GM12878 (cell line): ENCODE measurements at regions not wholly inside any gene's neighbourhood (a gene's known extent, or its start where the extent isn't known, plus 50 kb on each side); places are given as distances from the start of the nearest gene placed in this dataset.
"Not testable (repeated sequence)": the region's sequence is repeated elsewhere in the genome, so short reads cannot be mapped to it uniquely, and the experiment has no call there.

Experiments used
- ATAC-seq: fragments of 200-7000 bp; cut with Tn5 transposase; 3 replicates; pipeline ENCODE4 v1.9.1; 2020; ENCODE audit warnings: mild to moderate bottlenecking, moderate library complexity
- BruUV-seq: library from RNA; stranded (reverse); fragments of 400-500 nt; replicated peaks from 2 replicates; lab custom pipeline; 2021; lab: Mats Ljungman, UMichigan
- CTCF ChIA-PET: fragments of 300-600 bp; sonication (Branson Sonifier 250); formaldehyde crosslinking; extraction: SDS; loops from one replicate; lab custom pipeline; 2021; ENCODE audit warnings: inconsistent platforms; lab: Yijun Ruan, JAX
- POLR2A ChIA-PET: fragments of 350-600 bp; formaldehyde crosslinking; extraction: SDS; loops from one replicate; lab custom pipeline; 2021; ENCODE audit warnings: inconsistent platforms; lab: Charles Lee
- RAD21 ChIA-PET: fragments of 300-600 bp; sonication (Branson Sonifier 250); formaldehyde crosslinking; loops from one replicate; lab custom pipeline; 2023; ENCODE audit warnings: antibody characterized with exemption; ENCODE audit not compliant: unreplicated experiment; lab: Charles Lee
- SMC1A ChIA-PET: fragments of 300-600 bp; sonication (Branson Sonifier 250); formaldehyde crosslinking; loops from one replicate; lab custom pipeline; 2023; ENCODE audit not compliant: unreplicated experiment, uncharacterized antibody; lab: Charles Lee
- DNase-seq: peaks from one replicate; pipeline ENCODE4 v3.0.0-alpha.2; 2011; ENCODE audit warnings: low read depth, low spot score
- FAIRE-seq: peaks from 3 replicates; lab custom pipeline; 2011; peaks lifted over from hg19 to GRCh38; lab: Jason Lieb, UNC
- H2AFZ ChIP-seq: 2 replicates; pipeline ENCODE4 v1.6.0; 2011; ENCODE audit warnings: low read depth, low read length, control low read depth; ENCODE audit not compliant: control insufficient read depth
- H3K27ac ChIP-seq: 2 replicates; pipeline ENCODE4 v1.5.1; 2011; ENCODE audit warnings: control low read depth; ENCODE audit not compliant: control insufficient read depth, insufficient read depth
- H3K27me3 ChIP-seq, 2 experiments: replicated peaks in 1 of 2; 2 replicates each; pipeline versions ENCODE4 v1.6.0 to v1.6.1; 2011; ENCODE audit warnings: low read length in 1 of 2; ENCODE audit not compliant: control insufficient read depth in 2 of 2, insufficient read depth in 2 of 2
- H3K36me3 ChIP-seq, 2 experiments: 2 replicates each; pipeline ENCODE4 v1.5.1; 2011; ENCODE audit warnings: low read length in 1 of 2; ENCODE audit not compliant: control insufficient read depth in 2 of 2, insufficient read depth in 2 of 2
- H3K4me1 ChIP-seq: 2 replicates; pipeline ENCODE4 v1.6.1; 2011; ENCODE audit warnings: mild to moderate bottlenecking, low read length, moderate library complexity, mixed read lengths; ENCODE audit not compliant: control insufficient read depth, insufficient read depth
- H3K4me2 ChIP-seq: 2 replicates; pipeline ENCODE4 v1.6.0; 2011; ENCODE audit warnings: control low read depth; ENCODE audit not compliant: control insufficient read depth, insufficient read depth
- H3K4me3 ChIP-seq: fragments of 200-600 bp; sonication (generic); 2 replicates; pipeline ENCODE4 v1.5.1; 2016
- H3K79me2 ChIP-seq: 2 replicates; pipeline ENCODE4 v1.6.0; 2011; ENCODE audit warnings: low read length; ENCODE audit not compliant: control insufficient read depth, insufficient read depth
- H3K9ac ChIP-seq: 2 replicates; pipeline ENCODE4 v1.8.0; 2011; ENCODE audit warnings: low read length, control low read depth, mixed read lengths; ENCODE audit not compliant: control insufficient read depth, insufficient read depth
- H3K9me3 ChIP-seq: replicated peaks from 3 replicates; pipeline ENCODE4 v1.5.1; 2011; ENCODE audit warnings: mild to moderate bottlenecking, low read length; ENCODE audit not compliant: control insufficient read depth, insufficient read depth
- H4K20me1 ChIP-seq: 2 replicates; pipeline ENCODE4 v1.6.0; 2011; ENCODE audit not compliant: control insufficient read depth, insufficient read depth
- CBFB ChIP-seq: IDR thresholded peaks from 2 replicates; pipeline ENCODE4 v1.6.1; 2016; ENCODE audit warnings: antibody characterized with exemption, low read depth
- CBX5 ChIP-seq: sonication (generic); IDR thresholded peaks from 2 replicates; pipeline ENCODE4 v1.6.1; 2016; ENCODE audit warnings: low read depth, moderate library complexity, mild to moderate bottlenecking, inconsistent platforms
- CHD1 ChIP-seq: IDR thresholded peaks from 2 replicates; pipeline ENCODE4 v1.6.1; 2012; ENCODE audit warnings: low read depth, low read length, improper control_type of control experiment
- JUNB ChIP-seq: IDR thresholded peaks from 2 replicates; pipeline ENCODE4 v1.6.1; 2016; ENCODE audit warnings: antibody characterized with exemption, mild to moderate bottlenecking
- NR2C1 ChIP-seq: fragments of 450-650 bp; IDR thresholded peaks from 2 replicates; pipeline ENCODE4 v1.6.1; 2017; ENCODE audit warnings: antibody characterized with exemption, mild to moderate bottlenecking, moderate library complexity
- TAF1 ChIP-seq: IDR thresholded peaks from 2 replicates; pipeline ENCODE4 v1.6.1; 2011; ENCODE audit warnings: mild to moderate bottlenecking, low read depth, low read length, borderline replicate concordance
- WGBS: methylation state at CpG from one replicate; pipeline ENCODE4 v1.1.6; 2016; ENCODE audit warnings: low lambda C conversion rate; ENCODE audit not compliant: insufficient replicate concordance, insufficient coverage; ENCODE audit errors: missing lambda C conversion rate; 5-methylcytosine and 5-hydroxymethylcytosine counted together
- in situ Hi-C: fragments of 300-500 bp; cut with MboI; formaldehyde crosslinking; loops from 9 replicates; pipeline ENCODE4 v1.14.3; 2018; ENCODE audit warnings: mixed read lengths
- intact Hi-C: fragments of 100-400 bp; cut with micrococcal nuclease; formaldehyde crosslinking; loops from one replicate; pipeline ENCODE4 v1.14.2; 2022; ENCODE audit not compliant: unreplicated experiment
- TF ChIP-seq, protein P1 (sequence below), 3 experiments: IDR thresholded peaks in 2 of 3; conservative IDR thresholded peaks in 1 of 3; 2 replicates each; pipeline ENCODE4 v1.5.1; 2011; ENCODE audit warnings: low read depth in 3 of 3, low read length in 3 of 3, mild to moderate bottlenecking in 3 of 3, control low read depth in 2 of 3, moderate library complexity in 2 of 3, inconsistent platforms in 1 of 3, mixed read lengths in 1 of 3; ENCODE audit not compliant: control insufficient read depth in 2 of 3, insufficient read depth in 1 of 3; ENCODE audit errors: extremely low read depth in 1 of 3
- TF ChIP-seq, protein P2 (sequence below): fragments of 450-650 bp; IDR thresholded peaks from 2 replicates; pipeline ENCODE4 v1.6.1; 2014; ENCODE audit warnings: mild to moderate bottlenecking

DNA sequence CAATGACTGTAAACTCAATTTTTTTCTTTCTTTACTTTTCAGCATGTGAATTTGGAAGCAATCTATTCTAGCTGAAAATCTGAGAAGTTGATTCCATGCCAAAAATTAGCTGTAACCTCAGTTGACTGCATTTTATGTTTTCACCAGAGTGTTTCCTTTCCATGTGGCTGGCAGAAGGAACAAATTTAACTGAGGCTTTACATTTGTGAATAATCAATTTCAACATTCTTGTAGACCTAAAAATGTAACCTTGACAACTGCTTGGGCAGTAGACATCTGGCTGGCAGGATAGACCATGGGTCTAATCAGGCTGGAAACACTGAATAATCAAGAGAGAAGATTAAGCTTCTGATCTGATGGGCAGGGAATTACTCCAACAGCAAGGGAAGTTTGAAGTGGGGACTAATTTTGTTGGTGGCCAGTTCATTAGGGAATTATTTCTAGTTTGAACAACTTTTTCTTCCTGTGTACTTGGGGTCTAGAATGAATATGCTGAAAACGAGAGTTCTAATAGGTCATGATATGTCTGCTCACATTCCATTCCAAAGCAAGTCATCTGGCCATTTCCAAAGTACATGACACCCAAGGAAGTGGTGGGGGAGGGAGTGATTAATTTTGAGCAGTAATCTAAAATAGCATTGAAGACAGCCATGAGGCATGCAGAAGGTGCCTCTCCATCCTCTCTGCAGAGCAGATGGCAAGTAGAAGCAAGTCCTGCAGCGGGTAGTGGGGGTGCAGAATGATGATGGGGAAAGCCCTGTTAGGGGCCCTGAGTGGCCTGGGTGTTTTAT lies 68.2 kb downstream of the ATP23 start:
- H3K4me1 ChIP-seq = no peaks in the 10 kb centered on the region
- H3K27me3 ChIP-seq = no peaks in the 10 kb centered on the region
- ChIA-PET POLR2A (no interaction called here), RAD21 (no interaction called here)
- no peak overlapping the region for H3K4me2 ChIP-seq
- in situ Hi-C loops = no loop called here
- BruUV-seq = no TSS peak
- FAIRE-seq (no peak), DNase-seq (no peak)
- no peak overlapping the region for H3K9ac ChIP-seq
- no peak overlapping the region for H2AFZ ChIP-seq
- TF ChIP-seq NR2C1 = no peak
- TF ChIP-seq, protein P1, sequence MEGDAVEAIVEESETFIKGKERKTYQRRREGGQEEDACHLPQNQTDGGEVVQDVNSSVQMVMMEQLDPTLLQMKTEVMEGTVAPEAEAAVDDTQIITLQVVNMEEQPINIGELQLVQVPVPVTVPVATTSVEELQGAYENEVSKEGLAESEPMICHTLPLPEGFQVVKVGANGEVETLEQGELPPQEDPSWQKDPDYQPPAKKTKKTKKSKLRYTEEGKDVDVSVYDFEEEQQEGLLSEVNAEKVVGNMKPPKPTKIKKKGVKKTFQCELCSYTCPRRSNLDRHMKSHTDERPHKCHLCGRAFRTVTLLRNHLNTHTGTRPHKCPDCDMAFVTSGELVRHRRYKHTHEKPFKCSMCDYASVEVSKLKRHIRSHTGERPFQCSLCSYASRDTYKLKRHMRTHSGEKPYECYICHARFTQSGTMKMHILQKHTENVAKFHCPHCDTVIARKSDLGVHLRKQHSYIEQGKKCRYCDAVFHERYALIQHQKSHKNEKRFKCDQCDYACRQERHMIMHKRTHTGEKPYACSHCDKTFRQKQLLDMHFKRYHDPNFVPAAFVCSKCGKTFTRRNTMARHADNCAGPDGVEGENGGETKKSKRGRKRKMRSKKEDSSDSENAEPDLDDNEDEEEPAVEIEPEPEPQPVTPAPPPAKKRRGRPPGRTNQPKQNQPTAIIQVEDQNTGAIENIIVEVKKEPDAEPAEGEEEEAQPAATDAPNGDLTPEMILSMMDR (IDR thresholded peaks at IDR 0.05 in 2 of 3, conservative IDR thresholded peaks at IDR 0.05 in 1 of 3; ENCODE audit: control insufficient read depth in 2 of 3, extremely low read depth in 1 of 3, insufficient read depth in 1 of 3, low read depth in 3 of 3, low read length in 3 of 3) = no peak
- TF ChIP-seq, all 136 proteins: peak for 0
- intact Hi-C loops = no loop called here
- H3K36me3 ChIP-seq = no peaks in the 10 kb centered on the region
- no peaks in the 10 kb centered on the region for H3K79me2 ChIP-seq
- no peak overlapping the region for H3K27ac ChIP-seq
- no peak for ATAC-seq
- H3K9me3 ChIP-seq = no peaks in the 10 kb centered on the region
- SMC1A ChIA-PET = no interaction called here
- 0% methylated on average over 2 of the region's 2 CpGs for WGBS
- H3K4me3 ChIP-seq = no peak overlapping the region
- H4K20me1 ChIP-seq = no peaks in the 10 kb centered on the region
- CTCF ChIA-PET = no interaction called here

DNA sequence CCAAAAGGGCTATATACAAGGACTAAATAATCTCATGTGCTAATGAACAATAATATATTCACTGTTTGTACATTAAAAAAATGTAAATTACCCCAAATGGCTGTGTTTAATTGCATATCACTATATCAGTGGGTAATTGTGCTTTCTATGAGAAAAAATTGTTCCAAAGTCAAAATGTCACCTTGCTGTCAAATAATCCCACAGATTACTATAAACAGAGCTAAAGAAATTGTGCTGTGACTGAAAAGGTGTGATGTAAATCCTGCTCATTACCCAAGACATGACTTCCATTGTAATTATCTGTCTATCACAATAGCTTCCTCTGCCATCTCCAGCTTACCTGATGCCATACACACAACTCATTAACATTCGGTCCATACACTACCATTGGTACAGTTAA lies 70.3 kb downstream of the ATP23 start:
- no TSS peak for BruUV-seq

DNA sequence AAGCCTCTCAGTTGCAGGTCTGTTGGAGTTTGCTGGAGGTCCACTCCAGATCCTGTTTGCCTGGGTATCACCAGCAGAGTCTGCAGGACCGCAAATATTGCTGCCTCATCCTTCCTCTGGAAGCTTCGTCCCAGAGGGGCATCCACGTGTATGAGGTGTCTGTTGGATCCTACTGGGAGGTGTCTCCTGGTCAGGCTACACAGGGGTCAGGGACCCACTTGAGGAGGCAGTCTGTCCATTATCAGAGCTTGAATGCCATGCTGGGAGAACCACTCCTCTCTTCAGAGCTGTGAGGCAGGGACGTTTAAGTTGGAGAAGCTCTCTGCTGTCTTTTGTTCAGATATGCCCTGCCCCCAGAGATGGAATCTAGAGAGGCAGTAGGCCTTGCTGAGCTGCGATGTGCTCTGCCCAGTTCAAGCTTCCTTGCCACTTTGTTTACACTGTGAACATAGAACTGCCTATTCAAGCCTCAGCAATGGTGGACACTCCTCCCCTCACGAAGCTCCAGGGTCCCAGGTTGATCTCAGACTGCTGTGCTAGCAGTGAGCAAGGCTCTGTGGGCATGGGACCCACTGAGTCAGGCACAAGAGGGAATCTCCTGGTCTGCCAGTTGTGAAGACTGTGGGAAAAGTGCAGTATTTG lies 81.1 kb downstream of the ATP23 start:
- intact Hi-C loops, H3K9me3 ChIP-seq, H3K79me2 ChIP-seq, H3K27me3 ChIP-seq, BruUV-seq, H3K4me2 ChIP-seq, in situ Hi-C loops, H3K36me3 ChIP-seq, FAIRE-seq, H3K27ac ChIP-seq, H2AFZ ChIP-seq, ATAC-seq, SMC1A ChIA-PET, DNase-seq, H3K4me3 ChIP-seq, RAD21 ChIA-PET, CTCF ChIA-PET, H3K9ac ChIP-seq, POLR2A ChIA-PET, H4K20me1 ChIP-seq, H3K4me1 ChIP-seq: not testable (repeated sequence)
- WGBS = 32% methylated on average over 5 of the region's 6 CpGs

More for the DNA sequence above, 70.3 kb downstream of the ATP23 start:
- intact Hi-C loops = no loop called here
- no peak for FAIRE-seq
- Histone ChIP-seq H4K20me1 (no peaks in the 10 kb centered on the region), H3K4me1 (no peaks in the 10 kb centered on the region), H3K36me3 (no peaks in the 10 kb centered on the region), H2AFZ (no peak overlapping the region), H3K4me2 (no peak overlapping the region), H3K27ac (no peak overlapping the region), H3K4me3 (no peak overlapping the region), H3K9me3 (no peaks in the 10 kb centered on the region), H3K79me2 (no peaks in the 10 kb centered on the region), H3K27me3 (no peaks in the 10 kb centered on the region), H3K9ac (no peak overlapping the region)
- ChIA-PET SMC1A (no interaction called here), RAD21 (no interaction called here), CTCF (no interaction called here), POLR2A (no interaction called here)
- TF ChIP-seq, protein P2, sequence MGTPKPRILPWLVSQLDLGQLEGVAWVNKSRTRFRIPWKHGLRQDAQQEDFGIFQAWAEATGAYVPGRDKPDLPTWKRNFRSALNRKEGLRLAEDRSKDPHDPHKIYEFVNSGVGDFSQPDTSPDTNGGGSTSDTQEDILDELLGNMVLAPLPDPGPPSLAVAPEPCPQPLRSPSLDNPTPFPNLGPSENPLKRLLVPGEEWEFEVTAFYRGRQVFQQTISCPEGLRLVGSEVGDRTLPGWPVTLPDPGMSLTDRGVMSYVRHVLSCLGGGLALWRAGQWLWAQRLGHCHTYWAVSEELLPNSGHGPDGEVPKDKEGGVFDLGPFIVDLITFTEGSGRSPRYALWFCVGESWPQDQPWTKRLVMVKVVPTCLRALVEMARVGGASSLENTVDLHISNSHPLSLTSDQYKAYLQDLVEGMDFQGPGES = no peak
- no peak for TF ChIP-seq TAF1
- TF ChIP-seq CHD1 = no peak
- no peak for TF ChIP-seq CBX5
- no peak for TF ChIP-seq CBFB
- no peak for TF ChIP-seq JUNB
- WGBS = 0% methylated on average over 1 of the region's 1 CpG
- no peak for DNase-seq
- in situ Hi-C loops = no loop called here
- ATAC-seq = no peak
